NT2/D1 (cell line): ENCODE measurements at regions not wholly inside any gene's neighbourhood (a gene's known extent, or its start where the extent isn't known, plus 50 kb on each side); places are given as distances from the start of the nearest gene placed in this dataset.

Experiments used
- SUZ12 ChIP-seq: IDR thresholded peaks from 2 replicates; pipeline ENCODE4 v1.6.1; 2011; ENCODE audit not compliant: insufficient read length, insufficient read depth; ENCODE audit errors: extremely low read depth
- YY1 ChIP-seq: IDR thresholded peaks from 2 replicates; pipeline ENCODE4 v1.6.1; 2011; ENCODE audit not compliant: insufficient read length, insufficient read depth
- ZNF274 ChIP-seq: IDR thresholded peaks from 2 replicates; pipeline ENCODE4 v1.6.1; 2011; ENCODE audit warnings: mild to moderate bottlenecking, low read depth, low read length

DNA sequence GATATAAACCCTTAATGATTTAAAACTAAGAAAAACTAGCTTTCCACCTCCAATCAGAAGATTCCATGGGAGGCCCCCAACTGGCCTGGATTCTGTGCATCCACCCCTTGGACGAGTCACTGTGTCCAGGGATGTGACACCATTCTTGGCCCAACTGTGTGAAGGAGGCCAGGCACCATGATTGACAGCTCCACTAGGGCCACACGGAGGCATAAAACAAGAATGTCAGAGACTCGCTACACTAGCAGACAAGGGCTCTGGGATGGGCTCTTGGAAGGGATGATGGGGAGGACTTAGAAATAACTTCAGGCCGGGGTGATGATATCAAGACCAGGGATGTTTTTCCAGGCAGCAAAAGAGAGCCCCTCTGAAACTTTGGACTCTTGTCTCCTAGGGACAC, 117.8 kb upstream of the GNAO1 start:
- TF ChIP-seq SUZ12, result no peak
- TF ChIP-seq ZNF274, result no peak
- TF ChIP-seq YY1, result no peak
